Adrenal gland (tissue), 5 donors: ENCODE measurements at regions not wholly inside any gene's neighbourhood (a gene's known extent, or its start where the extent isn't known, plus 50 kb on each side); places are given as distances from the start of the nearest gene placed in this dataset.

Experiments
- POLR2A ChIP-seq, 2 donors: fragments of 450-650 bp; IDR thresholded peaks; one replicate each; pipeline ENCODE4 v1.6.1; 2017; ENCODE audit warnings: antibody characterized with exemption in 2 of 2, mild to moderate bottlenecking in 2 of 2, moderate library complexity in 1 of 2
- TF ChIP-seq, protein P1 (sequence below), 6 experiments: fragments of 450-650 bp in 4 of 6; fragments of 200-600 bp in 2 of 6; sonication (generic) in 1 of 6; IDR thresholded peaks; 1 replicate in 5 of 6; 2 replicates in 1 of 6; pipeline versions ENCODE4 v1.5.1 to v1.8.0; 2016 to 2021; ENCODE audit warnings: antibody characterized with exemption in 6 of 6, mild to moderate bottlenecking in 2 of 6, moderate library complexity in 1 of 6
- donor health status: DM: no; HTN: no; CAD: no.

DNA sequence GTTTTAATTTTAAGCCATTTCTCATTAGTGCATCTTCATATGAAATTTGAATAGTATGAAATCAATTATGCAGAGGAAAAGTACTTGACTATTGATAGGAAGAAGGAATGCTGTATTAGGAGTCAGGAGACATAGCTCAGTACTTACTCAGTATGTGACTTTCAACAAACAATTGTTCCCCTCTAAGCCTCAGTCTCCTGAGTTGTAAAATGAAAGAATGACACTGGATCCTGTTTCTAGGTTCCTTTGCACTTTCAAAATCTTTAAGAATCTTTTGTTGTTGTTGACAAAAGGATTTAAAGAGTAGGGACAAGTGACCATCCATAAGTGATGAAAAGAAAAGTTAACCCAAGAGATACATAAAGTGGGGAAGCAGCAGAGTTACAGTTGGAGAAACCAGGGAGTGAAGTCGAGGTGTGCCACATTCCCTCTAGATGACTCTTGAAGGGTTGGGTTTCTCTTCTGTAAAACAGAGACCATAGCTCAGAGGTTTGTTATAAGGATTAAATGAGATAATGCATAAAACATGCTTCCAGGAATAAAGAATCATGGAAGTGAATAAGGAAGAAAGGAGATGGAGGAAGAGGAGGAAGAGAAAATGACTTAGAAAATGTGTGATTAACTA is 105.7 kb upstream of the KCNJ15 start:
- no peak for TF ChIP-seq POLR2A (IDR thresholded peaks at IDR 0.05)
- TF ChIP-seq, protein P1, sequence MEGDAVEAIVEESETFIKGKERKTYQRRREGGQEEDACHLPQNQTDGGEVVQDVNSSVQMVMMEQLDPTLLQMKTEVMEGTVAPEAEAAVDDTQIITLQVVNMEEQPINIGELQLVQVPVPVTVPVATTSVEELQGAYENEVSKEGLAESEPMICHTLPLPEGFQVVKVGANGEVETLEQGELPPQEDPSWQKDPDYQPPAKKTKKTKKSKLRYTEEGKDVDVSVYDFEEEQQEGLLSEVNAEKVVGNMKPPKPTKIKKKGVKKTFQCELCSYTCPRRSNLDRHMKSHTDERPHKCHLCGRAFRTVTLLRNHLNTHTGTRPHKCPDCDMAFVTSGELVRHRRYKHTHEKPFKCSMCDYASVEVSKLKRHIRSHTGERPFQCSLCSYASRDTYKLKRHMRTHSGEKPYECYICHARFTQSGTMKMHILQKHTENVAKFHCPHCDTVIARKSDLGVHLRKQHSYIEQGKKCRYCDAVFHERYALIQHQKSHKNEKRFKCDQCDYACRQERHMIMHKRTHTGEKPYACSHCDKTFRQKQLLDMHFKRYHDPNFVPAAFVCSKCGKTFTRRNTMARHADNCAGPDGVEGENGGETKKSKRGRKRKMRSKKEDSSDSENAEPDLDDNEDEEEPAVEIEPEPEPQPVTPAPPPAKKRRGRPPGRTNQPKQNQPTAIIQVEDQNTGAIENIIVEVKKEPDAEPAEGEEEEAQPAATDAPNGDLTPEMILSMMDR (IDR thresholded peaks at IDR 0.05): no peak
